HG03066 (cell line): ENCODE measurements at regions not wholly inside any gene's neighbourhood (a gene's known extent, or its start where the extent isn't known, plus 50 kb on each side); places are given as distances from the start of the nearest gene placed in this dataset.
"Not testable (repeated sequence)": the region's sequence is repeated elsewhere in the genome, so short reads cannot be mapped to it uniquely, and the experiment has no call there.

Source experiments
- ATAC-seq: cut with Tn5 transposase; IDR thresholded peaks from one replicate; pipeline ENCODE4 v1.9.1; 2021; ENCODE audit warnings: low read depth; ENCODE audit not compliant: unreplicated experiment

- no peak for ATAC-seq
Observed at GRCh38 chr1:58836408-58836807, 52.6 kb upstream of the JUN start.

GRCh38 chr1:58837886-58838285 lies 54.0 kb upstream of the JUN start:
- ATAC-seq, result no peak

- ATAC-seq, result no peak
Observed at GRCh38 chr1:58839147-58839795, 55.4 kb upstream of the JUN start.

GRCh38 chr1:58839846-58840835 lies 56.3 kb upstream of the JUN start:
- ATAC-seq, result no peak

DNA sequence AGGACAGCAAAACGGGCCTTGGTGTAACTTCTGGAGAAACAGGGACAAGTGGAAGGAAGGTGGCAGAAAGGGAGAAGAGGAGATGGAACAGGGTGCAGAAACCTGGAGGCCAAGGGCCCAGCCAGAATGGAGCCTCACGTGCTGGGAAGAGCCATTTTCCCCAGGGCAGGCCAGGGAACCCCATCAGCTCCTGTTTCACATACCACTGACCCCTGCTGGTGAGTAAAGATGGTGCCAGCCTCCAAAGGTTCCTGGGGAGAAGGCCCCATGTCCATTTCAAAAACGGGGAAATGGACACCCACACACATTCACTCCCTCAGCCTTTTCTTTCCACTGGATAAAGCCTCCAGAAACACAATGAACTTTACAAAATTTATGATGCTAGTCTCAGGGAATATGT lies 57.6 kb upstream of the JUN start:
- no peak for ATAC-seq

DNA sequence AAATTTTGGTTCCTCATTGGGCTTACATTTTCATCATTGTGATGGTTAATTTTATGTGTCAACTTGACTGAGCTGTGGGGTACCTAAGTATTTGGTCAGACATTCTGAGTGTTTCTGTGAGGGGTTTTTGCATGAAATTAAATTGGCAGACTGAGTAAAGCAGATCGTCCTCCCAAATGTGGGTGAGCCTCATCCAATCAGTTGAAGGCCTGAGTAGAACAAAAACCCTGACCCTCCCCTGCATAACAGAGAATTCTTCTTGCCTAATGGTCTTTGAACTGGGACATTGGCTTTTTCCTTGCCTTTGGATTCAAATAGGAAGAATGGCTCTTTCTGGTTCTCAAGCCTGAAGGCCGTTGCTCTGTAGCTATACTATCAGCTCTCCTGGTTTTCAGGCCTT lies 59.1 kb upstream of the JUN start:
- ATAC-seq, result no peak

- ATAC-seq, result no peak
Observed at GRCh38 chr1:58844176-58844575, 60.3 kb upstream of the JUN start.

GRCh38 chr1:58845942-58846341 lies 62.1 kb upstream of the JUN start:
- no peak for ATAC-seq

- ATAC-seq, result no peak
Observed at GRCh38 chr1:58848818-58849411, 65.1 kb upstream of the JUN start.

- ATAC-seq, result no peak
Observed at GRCh38 chr1:58849551-58849950, 65.7 kb upstream of the JUN start.

GRCh38 chr1:58850636-58851035 lies 66.8 kb upstream of the JUN start:
- no peak for ATAC-seq

DNA sequence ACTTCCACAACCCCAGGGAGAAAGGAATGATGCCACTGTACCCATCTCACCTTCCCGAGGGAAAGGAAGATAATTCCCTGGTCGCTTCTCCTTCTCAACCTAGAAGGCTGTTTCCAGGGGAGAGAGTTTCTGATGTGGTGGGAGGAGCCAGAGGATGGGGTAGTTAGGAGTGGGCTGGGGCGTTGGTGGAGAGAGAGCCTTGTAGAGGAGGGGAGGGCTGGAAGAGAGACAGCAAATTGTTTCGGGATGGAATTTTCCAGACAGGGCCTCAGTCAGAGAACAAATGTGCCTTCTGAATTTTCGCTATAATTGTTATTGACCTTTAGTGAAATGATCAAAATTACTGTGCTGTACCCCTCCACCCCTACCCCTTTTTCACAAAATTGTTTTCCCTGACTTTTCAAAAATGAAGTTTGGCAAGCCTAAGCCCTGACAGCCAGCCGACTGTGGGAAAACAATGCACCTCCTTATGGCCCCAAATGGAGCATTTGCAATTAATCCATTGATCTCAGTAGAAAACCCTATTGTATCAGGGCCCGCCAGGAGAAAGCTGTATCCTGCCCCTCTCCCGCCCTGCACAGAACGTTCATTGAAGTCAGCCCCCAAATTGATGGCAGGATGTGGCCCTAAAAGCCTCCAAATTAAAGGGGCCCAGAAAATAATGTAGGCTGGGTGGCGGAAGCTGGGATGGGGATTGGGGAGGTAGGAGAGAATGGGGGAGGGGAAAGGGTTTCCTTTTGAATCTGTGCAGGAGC lies 69.1 kb upstream of the JUN start:
- no peak for ATAC-seq

DNA sequence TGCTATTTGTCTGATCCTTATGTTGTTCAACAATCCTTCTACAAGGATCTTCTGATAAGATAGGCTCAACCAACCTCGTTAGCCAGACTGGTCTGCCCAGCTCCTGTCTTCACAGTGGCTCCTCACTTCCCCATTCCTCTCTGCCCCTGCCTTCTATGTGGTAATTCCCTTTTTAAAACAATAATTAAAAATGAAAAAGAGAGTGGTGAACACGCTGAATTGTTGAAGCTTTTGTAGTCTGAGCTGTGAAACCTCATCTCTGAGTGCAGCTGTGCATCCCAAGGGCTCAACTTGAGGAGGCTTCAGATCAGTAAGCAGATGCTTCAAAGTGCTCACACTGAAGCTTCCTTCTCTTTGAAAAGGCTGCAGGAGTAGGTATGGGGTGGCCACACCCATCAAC lies 70.7 kb upstream of the JUN start:
- ATAC-seq, result no peak

GRCh38 chr1:58855274-58856165 lies 71.7 kb upstream of the JUN start:
- no peak for ATAC-seq

DNA sequence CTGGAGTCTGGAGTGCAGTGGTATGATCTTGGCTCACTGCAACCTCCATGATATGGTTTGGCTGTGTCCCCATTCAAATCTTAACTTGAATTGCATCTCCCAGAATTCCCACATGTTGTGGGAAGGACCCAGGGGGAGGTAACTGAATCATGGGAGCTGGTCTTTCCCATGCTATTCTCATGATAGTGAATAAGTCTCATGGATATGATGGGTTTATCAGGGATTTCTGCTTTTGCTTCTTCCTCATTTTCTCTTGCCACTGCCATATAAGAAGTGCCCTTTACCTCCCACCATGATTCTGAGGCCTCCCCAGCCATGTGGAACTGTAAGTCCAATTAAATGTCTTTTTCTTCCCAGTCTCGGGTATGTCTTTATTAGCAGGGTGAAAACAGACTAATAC lies 72.4 kb upstream of the JUN start:
- ATAC-seq, result not testable (repeated sequence)

DNA sequence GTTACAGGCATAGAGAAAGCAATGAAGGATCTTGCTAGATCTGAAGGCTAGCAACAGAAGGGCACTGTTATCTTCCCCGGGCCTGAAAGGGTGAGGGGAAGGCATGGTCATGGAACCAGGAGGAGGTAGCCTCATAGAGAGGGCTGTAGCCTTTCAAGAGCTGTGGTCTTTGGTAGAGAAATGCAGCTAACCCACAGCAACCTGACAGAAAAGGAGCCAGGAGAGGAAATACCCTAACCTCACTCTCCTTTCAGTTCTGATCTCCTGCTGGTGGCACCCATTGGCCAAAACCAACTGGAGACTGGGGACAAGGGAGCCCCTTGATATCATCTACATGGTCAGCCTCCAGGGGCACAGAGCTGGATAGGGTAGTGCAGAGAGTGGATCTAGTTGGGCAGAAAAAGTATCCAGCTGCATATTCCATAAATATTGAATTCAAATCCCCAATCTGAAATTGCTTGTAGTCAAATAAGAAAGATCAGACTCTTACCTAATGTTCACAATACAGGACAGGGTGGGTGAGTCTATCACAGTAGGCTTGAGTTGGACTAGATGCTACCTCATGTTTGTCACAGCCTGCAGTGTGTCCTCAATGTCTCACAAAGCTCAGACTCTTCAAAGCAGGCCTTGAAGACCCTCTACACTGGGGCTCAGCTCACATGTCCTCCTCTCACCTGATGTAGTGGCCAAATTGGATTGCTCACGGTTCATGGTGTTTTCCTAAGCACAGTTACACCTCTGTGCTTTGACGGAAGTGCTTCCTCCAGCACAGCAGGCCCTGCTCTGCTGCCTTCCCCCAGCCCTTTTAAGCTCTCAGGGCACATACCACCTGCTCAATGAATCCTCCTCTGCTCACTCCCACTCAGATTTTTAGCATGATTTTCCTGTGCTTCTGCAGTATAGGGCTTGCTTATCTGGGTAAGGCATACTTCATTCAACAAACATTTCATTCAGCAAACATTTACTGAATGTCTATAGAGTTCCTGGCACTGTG lies 74.1 kb upstream of the JUN start:
- ATAC-seq, result peak; percentile 79

GRCh38 chr1:58859769-58860485 lies 76.1 kb upstream of the JUN start:
- ATAC-seq, result no peak

- no peak for ATAC-seq
Observed at GRCh38 chr1:58861076-58861475, 77.2 kb upstream of the JUN start.
